HCT116 (cell line): ENCODE measurements at regions not wholly inside any gene's neighbourhood (a gene's known extent, or its start where the extent isn't known, plus 50 kb on each side); places are given as distances from the start of the nearest gene placed in this dataset.

Experiments used
- ATAC-seq: fragments of 200-7000 bp; cut with Tn5 transposase; 2 replicates; pipeline ENCODE4 v1.9.1; 2020; ENCODE audit warnings: mild to moderate bottlenecking, moderate library complexity
- BruUV-seq: library from RNA; stranded (reverse); fragments of 400-500 nt; replicated peaks from 2 replicates; lab custom pipeline; 2021; lab: Mats Ljungman, UMichigan
- CTCF ChIA-PET: fragments of 300-600 bp; sonication (Branson Sonifier 250); formaldehyde crosslinking; loops from one replicate; lab custom pipeline; 2021; ENCODE audit warnings: antibody characterized with exemption; lab: Charles Lee
- POLR2A ChIA-PET: fragments of 300-600, 350-600 bp; sonication (Branson Sonifier 250); formaldehyde crosslinking; loops from one replicate; lab custom pipeline; 2021; ENCODE audit warnings: antibody characterized with exemption; lab: Charles Lee
- RAD21 ChIA-PET, 2 experiments: fragments of 300-600 bp; sonication (Branson Sonifier 250); formaldehyde crosslinking; loops; one replicate each; lab custom pipeline; 2023; ENCODE audit warnings: low total read pairs in 2 of 2; ENCODE audit not compliant: uncharacterized antibody in 2 of 2, unreplicated experiment in 2 of 2, low non-redundant PET in 1 of 2; lab: Charles Lee
- DNase-seq: peaks from one replicate; pipeline ENCODE4 v3.0.0-alpha.2; 2010; ENCODE audit warnings: low read depth, low spot score
- H2AFZ ChIP-seq: fragments of 200-600 bp; shearing (Covaris generic), sonication (generic); 2 replicates; pipeline ENCODE4 v1.6.1; 2017; ENCODE audit warnings: low read depth, mixed run types, mixed read lengths, antibody characterized with exemption, low read length; ENCODE audit not compliant: poor library complexity, severe bottlenecking
- H3K27ac ChIP-seq: 2 replicates; pipeline ENCODE4 v1.5.1; 2012; ENCODE audit warnings: low read depth, low read length
- H3K27me3 ChIP-seq: fragments of 200-600 bp; sonication (generic); 2 replicates; pipeline ENCODE4 v1.6.1; 2016; ENCODE audit warnings: mixed run types, low read length, mixed read lengths; ENCODE audit not compliant: insufficient read depth
- H3K36me3 ChIP-seq, 2 experiments: fragments of 200-500 bp in 1 of 2; fragments of 200-600 bp in 1 of 2; sonication (Bioruptor generic) in 1 of 2; sonication (generic) in 1 of 2; 2 replicates each; pipeline versions ENCODE4 v1.5.1 to v1.6.1; 2014 to 2016; ENCODE audit warnings: low read length in 2 of 2, inconsistent platforms in 1 of 2, mixed read lengths in 1 of 2, mixed run types in 1 of 2; ENCODE audit not compliant: insufficient read depth in 2 of 2, control insufficient read depth in 1 of 2
- H3K4me1 ChIP-seq, 2 experiments: fragments of 200-600 bp in 1 of 2; sonication (generic) in 1 of 2; 2 replicates each; pipeline versions ENCODE4 v1.5.1 to v1.6.1; 2012 to 2017; ENCODE audit warnings: low read length in 2 of 2, inconsistent platforms in 1 of 2, mild to moderate bottlenecking in 1 of 2, mixed read lengths in 1 of 2, mixed run types in 1 of 2, moderate library complexity in 1 of 2; ENCODE audit not compliant: insufficient read depth in 2 of 2, control insufficient read depth in 1 of 2
- H3K4me2 ChIP-seq: fragments of 200-600 bp; sonication (generic); 2 replicates; pipeline ENCODE4 v1.6.1; 2017; ENCODE audit warnings: mixed run types, low read length, mixed read lengths
- H3K4me3 ChIP-seq, 2 experiments: fragments of 200-600 bp in 1 of 2; sonication (generic) in 1 of 2; replicated peaks in 1 of 2; 2 replicates each; pipeline ENCODE4 v1.5.1; 2011 to 2016; ENCODE audit warnings: low read length in 2 of 2, control low read depth in 1 of 2, low read depth in 1 of 2, mild to moderate bottlenecking in 1 of 2, mixed read lengths in 1 of 2, mixed run types in 1 of 2
- H3K79me2 ChIP-seq: fragments of 200-600 bp; sonication (generic); 2 replicates; pipeline ENCODE4 v1.6.1; 2017; ENCODE audit warnings: mild to moderate bottlenecking, mixed run types, low read length, moderate library complexity, mixed read lengths; ENCODE audit not compliant: insufficient read depth
- H3K9ac ChIP-seq: fragments of 200-600 bp; sonication (generic); 2 replicates; pipeline ENCODE4 v1.6.1; 2016; ENCODE audit warnings: low read length, mixed read lengths
- H3K9me2 ChIP-seq: fragments of 200-600 bp; sonication (generic), shearing (Covaris generic); 2 replicates; pipeline ENCODE4 v1.6.1; 2017; ENCODE audit warnings: mixed run types, mild to moderate bottlenecking, moderate library complexity; ENCODE audit not compliant: insufficient read depth
- H3K9me3 ChIP-seq, 2 experiments: fragments of 200-500 bp in 1 of 2; fragments of 200-600 bp in 1 of 2; sonication (Bioruptor generic) in 1 of 2; sonication (generic) in 1 of 2; 2 replicates each; pipeline ENCODE4 v1.6.1; 2014 to 2017; ENCODE audit warnings: low read length in 2 of 2, mixed read lengths in 2 of 2, inconsistent platforms in 1 of 2, low read depth in 1 of 2, mild to moderate bottlenecking in 1 of 2, mixed run types in 1 of 2, moderate library complexity in 1 of 2; ENCODE audit not compliant: control insufficient read depth in 1 of 2, insufficient read depth in 1 of 2
- H4K20me1 ChIP-seq: fragments of 200-600 bp; sonication (generic), shearing (Covaris generic); 2 replicates; pipeline ENCODE4 v1.6.1; 2017; ENCODE audit warnings: mixed run types, mild to moderate bottlenecking, moderate library complexity; ENCODE audit not compliant: insufficient read depth
- ATF3 ChIP-seq: IDR thresholded peaks from 2 replicates; pipeline ENCODE4 v1.6.1; 2012
- CEBPB ChIP-seq: IDR thresholded peaks from 2 replicates; pipeline ENCODE4 v1.6.1; 2012; ENCODE audit warnings: low read depth
- EGR1 ChIP-seq: IDR thresholded peaks from 2 replicates; pipeline ENCODE4 v1.6.1; 2012; ENCODE audit warnings: low read depth
- ELF1 ChIP-seq: IDR thresholded peaks from 2 replicates; pipeline ENCODE4 v1.6.1; 2012; ENCODE audit warnings: low read depth, borderline replicate concordance
- EZH2 ChIP-seq: fragments of 200-600 bp; sonication (generic); IDR thresholded peaks from 2 replicates; pipeline ENCODE4 v1.6.1; 2017; ENCODE audit warnings: antibody characterized with exemption, mixed run types
- EZH2phosphoT487 ChIP-seq: fragments of 200-600 bp; IDR thresholded peaks from 2 replicates; pipeline ENCODE4 v1.6.1; 2018; ENCODE audit warnings: antibody characterized with exemption, borderline replicate concordance
- FOSL1 ChIP-seq: IDR thresholded peaks from 2 replicates; pipeline ENCODE4 v1.6.1; 2012; ENCODE audit warnings: low read depth
- JUND ChIP-seq: IDR thresholded peaks from 2 replicates; pipeline ENCODE4 v1.6.1; 2012
- POLR2A ChIP-seq: IDR thresholded peaks from 2 replicates; pipeline ENCODE4 v1.7.0; 2011; ENCODE audit warnings: borderline replicate concordance; ENCODE audit not compliant: insufficient read depth, insufficient read length; ENCODE audit errors: extremely low read depth
- POLR2AphosphoS5 ChIP-seq: IDR thresholded peaks from 2 replicates; pipeline ENCODE4 v1.6.1; 2011; ENCODE audit warnings: mild to moderate bottlenecking, low read depth, low read length, moderate library complexity
- RAD21 ChIP-seq: IDR thresholded peaks from 2 replicates; pipeline ENCODE4 v1.6.1; 2012; ENCODE audit warnings: low read depth, mild to moderate bottlenecking
- TCF7L2 ChIP-seq: IDR thresholded peaks from 2 replicates; pipeline ENCODE4 v1.7.0; 2011; ENCODE audit warnings: borderline replicate concordance, inconsistent platforms; ENCODE audit not compliant: insufficient read depth, insufficient read length; ENCODE audit errors: extremely low read depth
- YY1 ChIP-seq: IDR thresholded peaks from 2 replicates; pipeline ENCODE4 v1.6.1; 2011; ENCODE audit warnings: low read length, low read depth, moderate library complexity, mild to moderate bottlenecking; ENCODE audit not compliant: insufficient replicate concordance; ENCODE audit errors: extremely low read depth
- ZFX ChIP-seq: fragments of 450-650 bp; IDR thresholded peaks from 2 replicates; pipeline ENCODE4 v1.6.1; 2017
- ZNF274 ChIP-seq: fragments of 200-500 bp; sonication (Bioruptor generic); IDR thresholded peaks from 2 replicates; pipeline ENCODE4 v1.6.1; 2014; ENCODE audit warnings: mild to moderate bottlenecking, low read depth, low read length, inconsistent platforms
- intact Hi-C: fragments of 100-400 bp; cut with micrococcal nuclease; formaldehyde crosslinking; loops from 2 replicates; pipeline ENCODE4 v1.10.0; 2022
- TF ChIP-seq, protein P1 (sequence below): IDR thresholded peaks from 2 replicates; pipeline ENCODE4 v1.6.1; 2012; ENCODE audit warnings: low read depth
- TF ChIP-seq, protein P2 (sequence below): IDR thresholded peaks from 2 replicates; pipeline ENCODE4 v1.6.1; 2011; ENCODE audit warnings: mild to moderate bottlenecking, low read length, moderate library complexity; ENCODE audit not compliant: insufficient replicate concordance; ENCODE audit errors: extremely low read depth
- TF ChIP-seq, protein P3 (sequence below), 3 experiments: fragments of 200-600 bp in 1 of 3; sonication (generic) in 1 of 3; IDR thresholded peaks in 2 of 3; conservative IDR thresholded peaks in 1 of 3; 2 replicates each; pipeline ENCODE4 v1.5.1; 2012 to 2017; ENCODE audit warnings: low read depth in 2 of 3, low read length in 2 of 3, antibody characterized with exemption in 1 of 3, borderline replicate concordance in 1 of 3, control low read depth in 1 of 3, mild to moderate bottlenecking in 1 of 3, mixed read lengths in 1 of 3, mixed run types in 1 of 3, moderate library complexity in 1 of 3; ENCODE audit not compliant: insufficient read depth in 1 of 3

GRCh38 chr18:41618147-41618546 lies 336.9 kb upstream of the PIK3C3 start:
- Histone ChIP-seq H2AFZ (no peak overlapping the region), H4K20me1 (no peaks in the 10 kb centered on the region), H3K27ac (no peak overlapping the region), H3K4me1 (no peaks in the 10 kb centered on the region), H3K9me3 (peaks cover 2 to 22% of the 10 kb centered on the region in 2 experiments; a peak in 2 of 4 replicates), H3K4me2 (no peak overlapping the region), H3K4me3 (no peak overlapping the region), H3K36me3 (no peaks in the 10 kb centered on the region), H3K27me3 (no peaks in the 10 kb centered on the region), H3K9ac (no peak overlapping the region), H3K9me2 (no peaks in the 10 kb centered on the region), H3K79me2 (no peaks in the 10 kb centered on the region)
- ATAC-seq: no peak
- BruUV-seq: no TSS peak
- intact Hi-C loops: no loop called here
- DNase-seq: no peak
- ChIA-PET RAD21 (no interaction called here), CTCF (no interaction called here), POLR2A (no interaction called here)
- TF ChIP-seq EZH2phosphoT487: no peak
- no peak for TF ChIP-seq ATF3
- TF ChIP-seq EGR1: no peak
- no peak for TF ChIP-seq ELF1
- TF ChIP-seq RAD21: no peak
- no peak for TF ChIP-seq EZH2
- TF ChIP-seq CEBPB: no peak
- TF ChIP-seq POLR2A: no peak
- no peak for TF ChIP-seq JUND
- no peak for TF ChIP-seq TCF7L2
- TF ChIP-seq ZFX: no peak
- no peak for TF ChIP-seq POLR2AphosphoS5
- TF ChIP-seq, protein P1, sequence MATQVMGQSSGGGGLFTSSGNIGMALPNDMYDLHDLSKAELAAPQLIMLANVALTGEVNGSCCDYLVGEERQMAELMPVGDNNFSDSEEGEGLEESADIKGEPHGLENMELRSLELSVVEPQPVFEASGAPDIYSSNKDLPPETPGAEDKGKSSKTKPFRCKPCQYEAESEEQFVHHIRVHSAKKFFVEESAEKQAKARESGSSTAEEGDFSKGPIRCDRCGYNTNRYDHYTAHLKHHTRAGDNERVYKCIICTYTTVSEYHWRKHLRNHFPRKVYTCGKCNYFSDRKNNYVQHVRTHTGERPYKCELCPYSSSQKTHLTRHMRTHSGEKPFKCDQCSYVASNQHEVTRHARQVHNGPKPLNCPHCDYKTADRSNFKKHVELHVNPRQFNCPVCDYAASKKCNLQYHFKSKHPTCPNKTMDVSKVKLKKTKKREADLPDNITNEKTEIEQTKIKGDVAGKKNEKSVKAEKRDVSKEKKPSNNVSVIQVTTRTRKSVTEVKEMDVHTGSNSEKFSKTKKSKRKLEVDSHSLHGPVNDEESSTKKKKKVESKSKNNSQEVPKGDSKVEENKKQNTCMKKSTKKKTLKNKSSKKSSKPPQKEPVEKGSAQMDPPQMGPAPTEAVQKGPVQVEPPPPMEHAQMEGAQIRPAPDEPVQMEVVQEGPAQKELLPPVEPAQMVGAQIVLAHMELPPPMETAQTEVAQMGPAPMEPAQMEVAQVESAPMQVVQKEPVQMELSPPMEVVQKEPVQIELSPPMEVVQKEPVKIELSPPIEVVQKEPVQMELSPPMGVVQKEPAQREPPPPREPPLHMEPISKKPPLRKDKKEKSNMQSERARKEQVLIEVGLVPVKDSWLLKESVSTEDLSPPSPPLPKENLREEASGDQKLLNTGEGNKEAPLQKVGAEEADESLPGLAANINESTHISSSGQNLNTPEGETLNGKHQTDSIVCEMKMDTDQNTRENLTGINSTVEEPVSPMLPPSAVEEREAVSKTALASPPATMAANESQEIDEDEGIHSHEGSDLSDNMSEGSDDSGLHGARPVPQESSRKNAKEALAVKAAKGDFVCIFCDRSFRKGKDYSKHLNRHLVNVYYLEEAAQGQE: no peak
- TF ChIP-seq, protein P2, sequence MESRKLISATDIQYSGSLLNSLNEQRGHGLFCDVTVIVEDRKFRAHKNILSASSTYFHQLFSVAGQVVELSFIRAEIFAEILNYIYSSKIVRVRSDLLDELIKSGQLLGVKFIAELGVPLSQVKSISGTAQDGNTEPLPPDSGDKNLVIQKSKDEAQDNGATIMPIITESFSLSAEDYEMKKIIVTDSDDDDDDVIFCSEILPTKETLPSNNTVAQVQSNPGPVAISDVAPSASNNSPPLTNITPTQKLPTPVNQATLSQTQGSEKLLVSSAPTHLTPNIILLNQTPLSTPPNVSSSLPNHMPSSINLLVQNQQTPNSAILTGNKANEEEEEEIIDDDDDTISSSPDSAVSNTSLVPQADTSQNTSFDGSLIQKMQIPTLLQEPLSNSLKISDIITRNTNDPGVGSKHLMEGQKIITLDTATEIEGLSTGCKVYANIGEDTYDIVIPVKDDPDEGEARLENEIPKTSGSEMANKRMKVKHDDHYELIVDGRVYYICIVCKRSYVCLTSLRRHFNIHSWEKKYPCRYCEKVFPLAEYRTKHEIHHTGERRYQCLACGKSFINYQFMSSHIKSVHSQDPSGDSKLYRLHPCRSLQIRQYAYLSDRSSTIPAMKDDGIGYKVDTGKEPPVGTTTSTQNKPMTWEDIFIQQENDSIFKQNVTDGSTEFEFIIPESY: no peak
- no peak for TF ChIP-seq ZNF274
- TF ChIP-seq YY1: no peak
- no peak for TF ChIP-seq FOSL1
- TF ChIP-seq, protein P3, sequence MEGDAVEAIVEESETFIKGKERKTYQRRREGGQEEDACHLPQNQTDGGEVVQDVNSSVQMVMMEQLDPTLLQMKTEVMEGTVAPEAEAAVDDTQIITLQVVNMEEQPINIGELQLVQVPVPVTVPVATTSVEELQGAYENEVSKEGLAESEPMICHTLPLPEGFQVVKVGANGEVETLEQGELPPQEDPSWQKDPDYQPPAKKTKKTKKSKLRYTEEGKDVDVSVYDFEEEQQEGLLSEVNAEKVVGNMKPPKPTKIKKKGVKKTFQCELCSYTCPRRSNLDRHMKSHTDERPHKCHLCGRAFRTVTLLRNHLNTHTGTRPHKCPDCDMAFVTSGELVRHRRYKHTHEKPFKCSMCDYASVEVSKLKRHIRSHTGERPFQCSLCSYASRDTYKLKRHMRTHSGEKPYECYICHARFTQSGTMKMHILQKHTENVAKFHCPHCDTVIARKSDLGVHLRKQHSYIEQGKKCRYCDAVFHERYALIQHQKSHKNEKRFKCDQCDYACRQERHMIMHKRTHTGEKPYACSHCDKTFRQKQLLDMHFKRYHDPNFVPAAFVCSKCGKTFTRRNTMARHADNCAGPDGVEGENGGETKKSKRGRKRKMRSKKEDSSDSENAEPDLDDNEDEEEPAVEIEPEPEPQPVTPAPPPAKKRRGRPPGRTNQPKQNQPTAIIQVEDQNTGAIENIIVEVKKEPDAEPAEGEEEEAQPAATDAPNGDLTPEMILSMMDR (IDR thresholded peaks at IDR 0.05 in 2 of 3, conservative IDR thresholded peaks at IDR 0.05 in 1 of 3; ENCODE audit: borderline replicate concordance in 1 of 3, insufficient read depth in 1 of 3, low read depth in 2 of 3, low read length in 2 of 3): no peak
